Stimulated activated naive CD4-positive, alpha-beta T cell (primary cell): ENCODE measurements at regions not wholly inside any gene's neighbourhood (a gene's known extent, or its start where the extent isn't known, plus 50 kb on each side); places are given as distances from the start of the nearest gene placed in this dataset.

ENCODE experiments used
- DNase-seq, 6 experiments: peaks; one replicate each; lab custom pipeline; 2025; lab: John Stamatoyannopoulos, UW

DNA sequence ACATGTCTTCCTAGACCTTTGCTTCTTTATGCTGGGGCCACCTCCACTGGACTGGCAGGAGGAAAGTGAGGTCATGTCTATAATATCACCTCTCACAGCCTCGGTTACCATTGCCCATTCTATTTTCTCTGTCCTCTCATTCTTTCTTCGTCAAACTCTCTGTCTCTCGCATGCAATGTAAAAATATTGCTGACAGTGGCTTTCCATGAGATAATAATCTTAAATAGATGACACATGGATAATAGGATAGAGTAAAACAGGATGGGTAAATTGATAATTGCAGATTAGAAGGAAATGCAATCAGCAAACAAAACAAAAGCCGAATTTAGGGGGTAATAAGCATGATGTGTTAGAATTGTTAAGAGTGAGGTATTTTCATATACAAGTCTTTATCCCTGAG, 215.7 kb upstream of the PARD3B start:
- DNase-seq, result no peak

DNA sequence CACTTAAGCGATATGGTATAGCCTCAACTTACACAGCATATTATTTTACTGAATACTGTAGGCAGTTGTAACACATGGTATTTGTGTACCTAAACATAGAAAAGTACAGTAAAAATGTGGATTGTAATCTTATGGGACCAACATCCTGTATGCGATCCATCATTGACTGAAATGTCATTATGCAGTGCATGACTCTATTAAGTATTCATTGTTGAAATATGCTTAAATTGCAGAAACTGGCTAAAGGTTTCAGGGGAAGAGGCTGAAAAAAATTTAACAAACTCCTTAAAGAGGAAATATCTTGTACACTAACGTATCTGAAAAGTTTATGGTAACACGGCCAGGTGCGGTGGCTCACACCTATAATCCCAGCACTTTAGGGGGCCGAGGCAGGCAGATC, 214.1 kb upstream of the PARD3B start:
- DNase-seq, result no peak

DNA sequence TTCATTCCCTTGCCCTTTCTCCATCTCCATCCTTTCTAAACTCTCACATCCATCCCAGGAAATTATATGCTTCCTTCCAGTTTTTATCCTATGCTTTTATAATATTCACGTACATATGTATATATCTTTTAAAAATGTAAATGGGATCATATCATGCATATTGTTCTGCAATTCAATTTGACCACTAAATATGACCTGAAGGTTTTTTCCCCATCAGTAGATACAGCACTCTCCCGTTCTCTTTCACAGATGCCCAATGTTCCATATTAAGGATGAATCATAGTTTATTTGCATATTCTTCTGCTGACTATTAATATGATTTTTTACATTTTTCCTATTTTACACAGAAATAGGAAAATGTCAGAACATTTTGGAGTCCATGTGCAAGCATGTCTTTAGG, 213.3 kb upstream of the PARD3B start:
- DNase-seq, result no peak

- DNase-seq, result no peak
Observed at GRCh38 chr2:204332706-204333105, 212.6 kb upstream of the PARD3B start.

DNA sequence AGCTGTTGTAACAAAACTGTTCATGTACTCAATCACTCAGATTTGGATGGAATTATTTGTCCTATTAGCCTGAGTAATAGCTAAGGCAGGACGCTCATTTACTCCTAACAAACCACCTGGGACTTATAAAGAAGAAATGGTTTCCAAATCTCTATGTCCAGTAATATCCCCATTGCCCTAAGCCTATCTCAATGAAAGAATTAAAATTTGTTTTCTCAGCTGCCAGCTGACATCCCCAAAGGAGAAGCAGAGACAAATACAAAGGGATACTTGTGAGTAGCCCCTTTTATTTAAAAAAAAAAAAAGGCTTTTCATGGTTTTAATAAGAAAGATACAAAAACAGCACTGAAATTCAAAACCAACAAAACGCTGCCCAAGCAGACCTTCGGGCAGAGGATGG, 211.4 kb upstream of the PARD3B start:
- DNase-seq, result no peak

DNA sequence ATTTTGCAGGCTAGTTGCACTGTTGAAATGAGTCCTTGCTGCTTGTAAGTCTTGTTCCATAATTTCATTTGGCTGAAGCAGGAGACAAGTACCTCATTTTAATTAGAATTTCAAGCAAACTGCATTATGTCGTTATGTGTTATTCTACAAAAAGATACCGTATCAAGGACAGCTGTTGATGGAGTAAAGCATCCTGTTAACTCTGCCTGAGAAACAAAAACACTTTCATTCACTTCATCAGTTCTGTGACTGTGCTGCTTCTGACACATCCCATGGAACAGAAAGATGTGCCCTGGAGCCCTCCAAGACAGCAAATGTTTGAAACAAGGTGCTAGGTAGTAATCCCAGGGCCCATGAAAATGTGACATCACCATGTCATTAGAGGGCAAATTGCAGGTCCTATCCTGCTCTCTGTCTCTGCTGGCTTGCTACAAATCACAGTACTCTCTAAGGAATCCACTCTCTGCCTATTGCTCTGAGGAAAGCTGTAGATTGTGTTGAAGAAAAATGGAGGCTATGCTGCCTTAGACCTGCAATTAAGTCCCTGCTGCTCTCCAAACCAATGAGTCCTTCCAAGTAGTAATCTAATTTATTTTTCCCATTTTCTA, 209.7 kb upstream of the PARD3B start:
- no peak for DNase-seq

DNA sequence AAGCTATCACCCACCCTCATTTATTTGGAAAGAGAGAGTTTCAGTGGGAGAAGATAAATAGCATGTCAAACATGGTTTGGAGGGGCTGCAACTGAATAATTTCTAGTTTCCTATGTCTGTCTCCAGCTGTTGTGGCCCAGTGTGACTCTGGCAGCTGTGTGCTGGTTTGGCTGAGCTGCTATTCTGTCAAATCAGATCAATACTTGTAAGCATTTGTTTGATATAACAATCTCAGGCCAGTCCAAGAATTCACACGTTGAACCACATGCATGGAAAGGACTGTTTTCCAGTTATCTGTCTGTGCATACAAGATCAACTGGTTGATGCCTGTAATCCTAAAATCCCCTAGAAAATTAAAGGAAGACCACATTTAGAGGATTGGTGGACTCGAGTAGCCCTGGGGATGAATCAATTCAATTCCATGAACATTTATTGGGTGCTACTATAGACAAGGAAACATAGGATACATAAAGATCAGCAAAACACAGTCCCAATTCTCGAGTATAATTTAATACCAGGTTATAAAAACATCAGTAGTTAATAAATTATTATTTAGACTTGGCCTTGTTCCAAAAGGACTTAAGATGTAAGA, 209.0 kb upstream of the PARD3B start:
- DNase-seq, result no peak

DNA sequence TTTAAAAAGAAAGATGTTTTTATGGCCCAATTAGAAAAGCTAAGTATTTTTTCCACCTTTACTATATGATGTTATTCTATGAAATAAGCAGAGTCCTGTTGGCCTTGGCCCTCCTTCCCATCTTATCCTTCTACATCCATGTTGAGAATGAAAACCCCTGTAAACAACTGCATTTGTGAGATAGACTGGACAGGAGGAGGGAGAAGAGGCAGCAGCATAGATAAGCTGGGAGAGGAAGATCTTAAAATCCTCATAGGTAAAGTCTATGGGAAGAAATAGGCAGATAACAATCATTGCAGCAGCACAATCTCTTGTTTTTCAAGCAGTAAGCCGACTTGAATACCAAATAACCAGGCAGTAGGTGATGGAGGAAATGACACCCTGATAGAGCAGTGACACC, 207.6 kb upstream of the PARD3B start:
- DNase-seq, result no peak

DNA sequence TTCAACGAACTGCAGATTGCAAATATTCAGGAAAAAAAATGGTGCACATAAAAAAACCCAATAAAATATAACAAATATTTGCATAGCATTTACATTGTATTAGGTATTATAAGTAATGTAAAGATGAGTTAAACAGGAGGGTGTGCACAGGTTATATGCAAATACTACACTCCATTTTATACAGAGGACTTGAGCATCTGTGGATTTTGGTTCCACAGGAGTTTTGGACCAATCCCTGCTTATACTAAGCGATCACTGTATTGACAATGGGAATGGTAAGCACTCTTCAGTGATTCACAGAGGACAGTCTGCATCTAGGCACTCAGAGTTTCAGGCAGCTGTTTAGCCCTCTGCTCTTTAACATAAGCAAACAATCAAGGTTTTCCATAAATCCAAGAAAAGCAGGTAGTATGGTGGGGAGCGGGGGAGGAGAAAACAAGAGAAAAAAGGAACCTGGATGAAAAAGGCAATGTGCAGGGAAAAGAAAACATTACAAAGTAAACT, 206.0 kb upstream of the PARD3B start:
- no peak for DNase-seq

DNA sequence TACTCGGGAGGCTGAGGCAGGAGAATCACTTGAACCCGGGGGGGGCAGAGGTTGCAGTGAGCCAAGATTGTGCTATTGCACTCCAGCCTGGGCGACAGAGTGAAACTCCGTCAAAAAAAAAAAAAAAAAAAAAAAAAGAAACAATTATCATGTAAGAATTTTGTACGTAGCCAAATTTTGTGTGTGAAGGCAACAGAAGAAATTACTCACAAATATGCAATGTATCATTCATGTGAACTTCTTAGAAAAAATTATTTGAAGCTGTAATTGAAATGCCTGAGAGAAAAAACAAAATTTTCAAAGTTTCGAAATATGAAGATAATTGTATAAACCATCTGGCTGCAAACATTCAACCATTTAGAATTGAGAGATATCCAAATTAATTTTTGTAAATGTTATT, 204.8 kb upstream of the PARD3B start:
- DNase-seq, result no peak

DNA sequence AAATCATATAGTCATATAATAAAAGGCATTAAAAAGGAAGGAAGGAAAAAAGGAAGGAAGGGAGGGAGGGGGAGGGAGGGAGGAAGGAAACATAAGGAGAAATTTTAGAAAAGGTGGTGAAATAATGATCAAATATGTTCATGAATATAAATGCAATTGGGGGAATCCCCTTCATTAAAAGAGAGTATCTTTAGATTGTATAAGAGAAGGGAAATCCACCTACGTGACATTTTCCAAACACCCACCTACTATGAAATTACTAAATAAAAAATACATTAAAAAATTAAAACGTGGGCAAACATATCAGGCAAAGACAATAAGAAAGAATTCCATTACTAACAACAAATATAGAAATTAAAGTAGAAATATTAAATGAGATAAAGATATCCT, 203.4 kb upstream of the PARD3B start:
- DNase-seq, result no peak

DNA sequence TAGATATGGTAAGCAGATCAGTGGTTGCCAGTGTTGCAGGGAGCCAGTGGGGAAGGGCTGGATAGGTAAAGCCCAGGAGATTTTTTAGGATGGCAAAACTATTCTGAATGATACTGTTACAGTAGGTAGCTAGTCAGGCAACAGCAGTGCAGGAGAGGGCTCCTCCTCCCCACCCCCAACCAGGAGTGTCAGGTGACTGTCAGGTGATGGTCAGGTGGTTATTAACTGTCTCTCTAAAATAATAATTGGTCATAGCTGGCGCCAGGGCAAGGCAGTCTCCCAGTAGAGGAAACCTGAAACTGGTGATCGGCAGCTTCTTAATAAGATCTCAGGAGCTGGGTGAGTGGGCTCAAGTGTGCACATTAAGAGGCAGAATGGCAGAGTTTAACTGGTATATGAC, 201.6 kb upstream of the PARD3B start:
- no peak for DNase-seq

- no peak for DNase-seq
Observed at GRCh38 chr2:204344119-204344518, 201.2 kb upstream of the PARD3B start.

GRCh38 chr2:204346906-204347305, 198.4 kb upstream of the PARD3B start:
- no peak for DNase-seq

GRCh38 chr2:204353823-204354222, 191.5 kb upstream of the PARD3B start:
- DNase-seq, result no peak

DNA sequence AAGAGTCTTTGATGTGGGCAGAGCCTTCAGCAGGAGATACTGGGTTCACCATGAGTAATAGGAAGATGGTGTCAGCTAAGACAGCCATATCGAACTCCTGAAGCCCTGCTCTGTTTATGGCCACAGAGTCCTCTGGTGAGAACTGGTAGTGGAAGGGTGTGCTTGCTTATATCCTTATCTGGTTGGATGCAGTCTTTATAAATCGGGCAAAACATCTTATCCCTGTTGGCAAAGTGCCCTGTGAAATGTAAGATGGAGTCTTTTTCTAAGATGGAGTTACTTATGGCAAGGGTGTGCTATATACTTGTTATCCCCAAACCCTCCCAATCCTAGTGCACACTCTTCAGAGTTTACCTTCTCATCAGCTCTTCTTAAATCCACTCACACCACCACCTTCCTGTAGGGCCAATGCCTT, 190.8 kb upstream of the PARD3B start:
- DNase-seq, result no peak

- no peak for DNase-seq
Observed at GRCh38 chr2:204355688-204356087, 189.6 kb upstream of the PARD3B start.

DNA sequence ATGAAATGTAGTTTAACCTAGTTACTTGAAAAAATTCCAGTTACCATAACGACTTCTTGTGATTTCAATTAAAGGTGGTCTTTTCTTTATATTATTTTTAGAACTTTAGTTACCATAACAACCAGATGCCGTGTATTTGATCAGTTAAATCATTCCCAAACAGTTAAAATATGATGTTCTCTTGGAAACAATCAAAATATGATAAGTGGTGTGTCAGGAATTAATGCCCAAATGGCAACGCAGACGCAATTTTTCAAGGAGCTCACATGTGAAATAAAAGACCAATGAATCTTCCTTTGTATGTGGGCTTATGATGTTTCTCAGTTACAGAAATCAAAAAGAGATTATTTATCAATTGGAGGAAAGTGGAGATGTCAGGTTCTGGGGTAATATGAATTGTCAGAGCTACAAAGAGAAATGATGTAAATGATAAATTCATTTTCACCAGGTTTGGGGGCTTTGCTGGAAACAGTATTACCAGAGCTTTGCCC, 189.1 kb upstream of the PARD3B start:
- DNase-seq, result no peak

- DNase-seq, result no peak
Observed at GRCh38 chr2:204357286-204357685, 188.0 kb upstream of the PARD3B start.

DNA sequence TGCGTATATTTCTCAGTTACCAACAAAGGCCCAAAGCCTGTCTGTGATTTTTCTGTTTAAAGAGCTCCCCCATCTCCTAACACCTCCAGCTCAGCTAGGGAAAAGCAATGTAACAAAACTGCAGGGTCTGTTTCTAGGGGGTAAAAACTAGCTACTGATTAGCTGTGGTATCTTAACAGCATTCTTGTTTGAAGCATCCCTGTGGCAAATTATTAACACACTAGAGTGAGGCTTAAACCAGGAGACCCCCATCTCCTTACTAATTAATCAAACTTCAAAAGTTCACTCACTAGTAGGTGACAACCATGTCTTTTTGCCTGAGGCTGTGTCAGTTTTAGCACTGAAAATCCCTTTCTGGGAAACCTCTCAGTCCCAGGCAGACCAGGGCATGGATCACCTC, 186.2 kb upstream of the PARD3B start:
- DNase-seq, result no peak

DNA sequence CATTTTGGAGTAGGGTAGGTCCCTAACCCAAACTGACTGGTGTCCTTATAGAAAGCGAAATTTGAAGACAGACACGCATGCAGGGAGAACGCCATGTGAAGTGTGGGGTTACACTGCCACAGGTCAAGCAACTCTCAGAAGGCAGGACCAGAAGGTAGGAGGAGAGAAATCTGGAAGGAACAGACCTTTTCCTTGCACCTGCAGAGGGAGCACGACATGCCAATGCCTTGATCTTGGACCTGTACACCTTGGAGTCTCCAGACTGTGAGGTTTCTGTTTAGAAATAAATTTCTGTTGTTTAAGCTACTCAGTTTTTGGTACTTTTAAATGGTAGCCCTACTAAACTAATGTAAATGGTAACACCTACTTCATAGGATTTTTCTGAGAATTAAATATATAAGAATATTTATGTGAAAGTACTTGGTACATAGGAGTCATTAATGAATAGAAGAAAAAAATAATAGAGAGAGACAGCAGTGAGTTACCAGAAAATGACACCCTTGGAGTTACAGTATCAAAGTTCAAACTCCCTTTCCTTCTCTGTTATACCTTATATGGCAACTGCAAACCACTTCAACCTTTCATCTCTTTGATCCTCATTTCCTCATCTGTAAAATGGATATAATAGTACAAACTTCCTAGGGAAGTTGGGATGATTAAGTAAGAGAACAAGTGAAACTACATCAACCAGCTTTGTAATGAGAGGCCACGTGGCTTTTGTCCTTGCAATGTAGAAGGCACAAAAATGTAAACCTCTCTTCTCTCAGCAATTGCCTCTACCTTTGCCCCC, 184.9 kb upstream of the PARD3B start:
- DNase-seq, result no peak

DNA sequence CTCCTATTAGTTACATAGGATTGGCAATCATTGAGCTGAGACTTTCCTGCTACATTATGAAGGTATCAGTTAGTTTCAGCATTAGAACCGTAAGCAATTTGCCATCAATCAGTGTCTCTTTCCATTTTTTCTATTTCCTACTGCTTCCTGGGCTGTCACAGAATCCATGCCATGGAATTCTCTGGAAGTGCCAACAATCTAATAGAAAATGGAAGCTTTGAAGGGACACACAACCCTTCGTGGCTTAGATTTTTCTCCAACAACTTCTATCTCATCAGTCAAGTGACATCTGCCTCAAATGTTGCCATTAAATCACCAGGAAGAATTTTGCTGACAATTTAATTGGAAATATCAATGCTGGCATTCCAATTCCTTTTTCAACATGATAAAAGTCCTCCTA, 183.5 kb upstream of the PARD3B start:
- no peak for DNase-seq

DNA sequence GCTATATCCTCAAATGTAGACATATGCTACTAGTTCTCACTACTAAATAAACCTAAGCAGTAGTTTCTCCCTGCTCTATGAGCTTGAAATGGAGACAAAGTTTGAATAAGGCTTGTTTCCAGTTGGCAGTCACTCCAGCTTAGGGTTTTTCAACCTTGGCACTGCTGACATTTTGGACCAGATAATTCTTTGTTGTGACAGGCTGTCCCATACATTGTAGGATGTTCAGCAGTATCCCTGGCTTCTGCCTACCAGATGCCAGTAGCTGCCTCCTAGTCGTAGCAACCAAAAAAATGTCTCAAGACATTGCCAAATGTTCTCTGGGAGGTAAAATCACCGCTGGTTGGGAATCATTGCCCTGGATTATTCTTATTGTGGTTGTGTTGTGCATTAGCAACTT, 182.7 kb upstream of the PARD3B start:
- DNase-seq, result no peak
